HG03095 (cell line): ENCODE measurements at regions not wholly inside any gene's neighbourhood (a gene's known extent, or its start where the extent isn't known, plus 50 kb on each side); places are given as distances from the start of the nearest gene placed in this dataset.

Experiments
- ATAC-seq: cut with Tn5 transposase; IDR thresholded peaks from one replicate; pipeline ENCODE4 v1.9.1; 2021; ENCODE audit warnings: moderate library complexity; ENCODE audit not compliant: unreplicated experiment

DNA sequence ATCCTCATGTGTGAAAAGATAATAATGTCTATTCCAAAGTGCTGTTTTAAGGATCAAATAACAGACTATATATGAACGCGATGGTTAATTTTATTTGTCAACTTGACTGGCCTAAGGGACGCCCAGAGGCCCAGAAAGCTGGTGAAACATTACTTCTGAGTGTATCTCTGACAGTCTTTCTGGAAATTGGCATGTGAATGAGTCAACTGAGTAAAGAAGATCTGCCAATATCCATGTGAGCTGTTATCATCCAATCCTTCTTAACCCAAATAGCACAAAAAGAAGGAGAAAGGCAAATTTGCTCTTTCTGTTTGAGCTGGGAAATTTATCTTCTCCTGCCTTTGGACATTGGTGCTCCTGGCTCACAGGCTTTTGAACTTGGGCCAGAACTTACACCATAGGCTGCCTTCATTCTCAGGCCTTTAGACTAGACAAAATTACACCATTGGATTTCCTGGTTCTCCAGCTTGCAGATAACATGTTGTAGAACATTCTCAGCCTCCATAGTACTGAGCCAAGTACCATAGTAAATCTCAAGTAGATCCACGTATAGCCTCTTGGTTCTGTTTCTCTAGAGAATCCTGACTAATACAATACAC, 114.7 kb upstream of the DOCK10 start:
- ATAC-seq: no peak

DNA sequence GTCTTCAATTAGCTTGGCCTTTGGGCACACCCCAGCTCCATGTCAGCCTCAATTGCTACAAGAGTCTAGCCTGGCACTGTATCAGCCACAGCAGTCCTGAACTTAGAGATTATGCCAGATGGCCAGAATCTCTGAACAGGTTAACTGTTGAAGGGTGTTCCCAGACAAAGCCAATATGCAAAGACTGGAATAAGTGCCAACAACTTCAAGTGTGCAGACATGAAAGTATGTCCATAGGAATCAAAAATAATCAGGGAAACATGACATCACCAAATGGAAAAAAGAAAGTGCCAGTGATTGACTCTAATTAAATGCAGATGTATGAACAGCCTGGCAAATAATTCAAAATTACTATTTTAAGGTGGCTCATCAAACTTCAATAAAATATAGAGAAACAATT, 98.5 kb upstream of the DOCK10 start:
- ATAC-seq: no peak

DNA sequence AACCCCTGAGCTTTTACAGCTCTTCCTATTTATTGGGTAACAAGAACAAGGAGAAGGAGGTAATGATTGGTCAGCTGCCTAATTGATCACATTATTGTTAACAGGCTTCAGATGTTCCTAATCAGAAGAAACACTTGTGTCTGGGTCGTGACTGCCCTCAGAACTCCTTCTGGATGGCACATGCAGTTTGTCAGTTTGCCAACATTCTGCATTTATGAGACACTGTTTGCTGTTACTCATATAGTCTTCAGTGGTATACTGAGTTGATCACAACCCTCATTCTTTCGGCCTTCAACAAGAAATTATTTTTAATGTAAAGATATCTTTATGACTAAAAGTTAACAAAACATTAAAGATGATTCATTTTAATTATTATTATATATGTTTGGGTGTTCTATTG, 95.7 kb upstream of the DOCK10 start:
- no peak for ATAC-seq

DNA sequence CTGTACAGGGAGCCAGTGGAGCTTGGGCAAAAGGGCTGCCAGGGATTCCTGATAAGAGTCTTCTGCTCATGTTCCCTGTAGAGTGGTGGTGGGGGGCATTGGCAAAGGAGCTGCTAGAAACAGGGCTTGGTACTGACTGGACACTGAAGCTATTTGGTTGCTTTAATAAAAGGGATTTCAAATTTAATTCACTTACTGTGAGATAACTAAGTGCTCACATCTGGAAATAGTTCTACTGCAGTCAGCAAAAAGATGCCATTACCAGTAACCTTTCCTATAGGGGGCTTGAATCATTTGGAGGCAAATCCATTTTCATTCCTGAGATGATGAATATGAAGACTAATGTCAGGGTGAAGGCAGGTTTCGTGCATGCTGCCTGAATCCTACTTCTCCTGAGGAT, 94.3 kb upstream of the DOCK10 start:
- ATAC-seq: no peak

DNA sequence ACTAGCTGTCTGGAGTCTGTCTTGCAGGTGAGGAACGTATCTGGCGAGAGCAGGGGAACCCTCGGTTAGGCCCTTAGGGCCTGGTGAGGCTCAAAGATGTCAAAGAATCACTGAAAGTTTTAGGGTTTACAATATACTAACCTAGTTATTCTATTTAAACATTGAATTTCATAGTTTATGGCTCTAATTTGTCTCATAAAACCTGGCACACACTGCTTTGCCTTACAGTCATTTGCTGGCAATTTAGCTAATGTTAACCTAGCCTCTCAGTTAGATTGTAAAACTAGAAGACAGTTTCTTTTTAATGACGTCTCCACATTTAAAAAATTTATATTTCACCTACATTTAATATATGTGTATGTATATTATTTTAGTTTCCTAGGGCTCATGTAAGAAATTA, 89.6 kb upstream of the DOCK10 start:
- no peak for ATAC-seq

DNA sequence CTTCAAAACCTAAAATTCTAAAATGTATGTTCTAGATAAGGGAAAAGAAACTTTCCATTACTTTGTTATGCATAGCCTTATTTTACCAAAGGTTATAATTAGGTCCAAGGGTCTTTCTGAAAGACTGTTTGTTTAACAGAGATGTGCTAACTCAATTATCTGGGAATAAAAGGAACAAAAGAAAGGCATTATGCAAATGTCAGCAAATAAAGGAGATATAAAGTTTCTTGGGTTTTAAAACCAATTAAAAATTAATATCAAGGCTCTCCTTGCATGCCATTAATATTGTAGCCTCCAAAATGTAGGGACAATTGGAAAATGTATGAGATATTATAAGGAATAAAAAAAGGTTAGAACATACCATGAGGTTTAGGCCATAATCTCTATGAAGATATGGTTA, 87.8 kb upstream of the DOCK10 start:
- no peak for ATAC-seq

DNA sequence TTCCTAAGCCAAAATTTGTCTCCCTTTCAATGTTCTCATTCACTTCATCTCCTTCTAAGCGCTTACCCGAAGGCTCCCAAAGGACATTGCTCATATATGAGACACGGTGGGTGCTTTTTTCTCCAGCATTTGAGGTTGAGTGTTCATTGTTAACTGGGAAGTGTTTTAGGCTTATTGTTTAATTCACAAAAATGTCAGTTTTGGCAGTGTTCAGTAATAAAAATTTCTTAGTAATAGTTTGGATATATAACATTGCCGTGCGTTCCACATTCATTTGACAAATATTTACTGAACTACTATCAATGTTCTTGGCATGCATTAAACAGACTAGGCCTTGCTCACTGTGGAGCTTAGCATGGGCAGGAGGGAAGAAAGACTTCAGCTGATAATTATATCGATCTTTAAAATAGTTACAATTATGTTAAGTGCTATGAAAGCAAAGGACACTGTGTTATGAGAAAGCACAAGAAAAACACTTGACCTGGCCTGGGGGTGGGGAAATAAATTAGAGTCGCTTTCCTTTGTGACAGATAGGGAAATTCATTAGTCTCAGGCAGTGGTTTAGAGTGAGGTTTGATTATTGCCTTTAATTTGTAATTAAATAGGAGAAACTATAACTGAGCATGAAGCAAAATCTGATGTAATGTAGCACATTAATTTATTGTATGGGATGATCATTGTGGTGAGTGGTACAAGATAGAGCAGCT, 82.2 kb upstream of the DOCK10 start:
- ATAC-seq: no peak

DNA sequence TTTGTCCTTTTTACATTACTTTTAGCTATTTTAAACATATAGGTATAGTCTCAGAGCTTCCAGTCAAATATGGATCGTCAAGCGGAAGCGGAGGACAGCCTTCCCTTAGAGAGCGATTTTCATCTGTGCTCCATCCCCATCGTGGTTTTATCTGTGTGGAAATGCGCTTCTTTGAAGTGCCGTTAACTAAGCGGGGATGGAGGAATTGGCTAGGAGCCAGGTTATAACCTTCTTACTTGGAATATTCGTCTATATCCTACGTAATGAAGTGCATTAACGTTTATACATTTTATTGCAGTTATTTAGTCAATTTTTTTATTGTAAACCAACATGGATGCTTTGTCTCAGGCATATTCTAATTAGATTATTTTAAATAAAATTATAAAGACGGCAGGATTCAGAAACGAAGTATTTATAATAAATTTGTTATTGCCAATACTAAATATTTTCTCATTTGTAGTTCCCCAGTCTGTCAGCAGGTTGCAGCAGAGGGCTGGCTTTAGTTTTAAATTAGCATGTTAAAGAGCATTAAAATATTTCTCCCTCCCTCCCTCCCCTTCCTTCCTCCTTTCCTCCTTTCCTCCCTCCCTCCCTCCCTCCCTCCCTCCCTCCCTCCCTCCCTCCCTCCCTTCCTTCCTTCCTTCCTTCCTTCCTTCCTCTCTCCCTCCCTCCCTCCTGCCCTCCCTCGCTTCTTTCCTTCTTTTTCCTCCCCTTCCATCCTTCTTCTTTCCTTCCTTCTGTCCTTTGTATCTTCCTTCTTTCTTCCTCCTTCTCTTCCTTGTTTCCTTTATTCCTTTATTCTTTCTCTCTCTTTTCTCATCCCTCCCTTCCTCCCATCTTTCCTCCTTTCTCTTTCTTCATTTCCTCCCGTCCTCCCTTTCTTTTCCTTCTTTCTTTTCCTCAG, 80.6 kb upstream of the DOCK10 start:
- no peak for ATAC-seq

DNA sequence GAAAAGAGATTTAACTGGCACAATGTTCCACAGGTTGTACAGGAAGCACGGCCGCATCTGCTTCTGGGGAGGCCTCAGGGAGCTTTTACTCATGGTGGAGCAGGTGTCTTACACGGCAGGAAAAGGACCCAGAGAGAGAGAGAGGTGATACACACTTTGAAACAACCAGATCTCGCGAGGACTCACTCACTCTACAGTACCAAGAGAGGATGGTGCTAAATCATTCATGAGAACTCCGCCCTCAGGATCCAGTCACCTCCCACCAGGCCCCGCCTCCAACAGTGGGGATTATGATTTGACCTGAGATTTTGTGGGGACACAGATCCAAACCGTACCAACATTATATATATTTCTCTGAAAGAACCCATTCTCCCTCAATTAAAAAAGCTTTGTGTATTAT, 79.7 kb upstream of the DOCK10 start:
- no peak for ATAC-seq

DNA sequence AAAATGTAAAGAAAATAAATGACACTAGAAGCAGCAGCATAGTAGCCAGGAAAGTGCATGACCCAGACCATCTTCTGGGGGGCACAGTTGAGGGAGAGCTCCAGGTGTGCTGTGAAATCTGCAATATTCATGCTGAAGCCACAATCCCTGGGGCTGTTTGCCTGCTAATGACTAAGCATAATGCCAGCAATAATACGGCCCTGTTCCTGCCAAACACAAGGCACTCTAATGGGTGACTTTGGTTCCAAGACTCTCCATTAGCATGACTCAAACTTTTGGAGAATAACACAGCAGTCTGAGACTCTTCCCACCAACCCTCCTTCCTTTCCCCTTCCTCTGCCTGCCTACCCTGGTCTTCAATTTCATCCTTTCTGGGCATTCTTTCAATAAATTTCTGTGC, 77.9 kb upstream of the DOCK10 start:
- ATAC-seq: no peak

DNA sequence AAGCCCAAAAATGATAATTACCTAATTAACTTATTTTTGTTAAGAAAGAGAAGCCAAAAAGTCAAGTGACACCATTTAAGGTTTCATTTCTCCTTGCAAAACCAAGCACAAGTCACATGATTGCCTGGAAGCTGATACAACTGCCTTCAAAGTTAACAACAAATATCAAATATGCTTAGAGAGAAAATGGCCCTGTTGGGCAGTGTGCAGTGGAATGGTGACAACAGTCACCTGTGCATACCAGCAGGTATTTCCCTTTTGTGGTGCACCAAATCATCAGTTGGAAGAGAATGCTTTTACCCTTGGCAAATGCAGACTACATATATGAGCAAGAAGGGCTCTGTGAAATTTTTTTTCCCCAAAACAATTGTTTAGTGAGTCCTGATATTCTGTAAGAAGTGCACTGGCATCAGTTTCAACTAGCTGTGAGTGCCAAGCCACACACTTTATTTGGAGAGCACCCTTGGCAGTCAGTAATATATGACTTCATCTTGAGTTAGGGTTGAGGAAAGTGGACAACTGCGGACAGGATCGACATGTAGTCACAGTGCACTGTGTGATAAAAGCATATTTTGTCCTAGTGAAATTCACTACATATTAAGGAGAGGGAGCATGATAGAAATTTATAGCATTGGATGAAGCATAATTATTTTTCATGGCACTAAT, 74.9 kb upstream of the DOCK10 start:
- ATAC-seq: no peak

DNA sequence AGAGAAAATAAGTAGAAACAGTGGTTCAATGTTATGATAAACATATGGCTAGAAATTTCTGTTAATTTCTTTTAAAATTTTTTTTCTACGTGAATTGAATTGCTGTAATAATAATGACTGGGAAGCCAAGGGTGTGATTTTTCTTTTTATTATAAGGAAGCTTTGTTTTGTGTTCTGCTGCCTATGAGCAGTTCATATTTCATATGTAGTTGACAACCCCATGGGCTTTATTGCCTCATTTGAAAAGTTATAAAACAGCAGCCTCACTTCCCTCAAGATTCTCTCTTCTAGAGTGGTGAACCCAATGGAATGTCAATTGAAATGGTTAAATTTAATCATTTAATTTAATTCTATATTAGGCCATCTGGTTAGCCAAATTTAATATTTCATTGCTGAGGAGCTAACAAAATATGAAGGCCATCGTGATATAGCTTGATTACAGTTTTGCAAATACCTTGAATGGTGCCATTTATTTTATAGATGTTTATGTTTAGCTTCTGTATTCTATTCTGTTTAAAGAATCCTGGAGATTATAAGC, 72.6 kb upstream of the DOCK10 start:
- no peak for ATAC-seq

DNA sequence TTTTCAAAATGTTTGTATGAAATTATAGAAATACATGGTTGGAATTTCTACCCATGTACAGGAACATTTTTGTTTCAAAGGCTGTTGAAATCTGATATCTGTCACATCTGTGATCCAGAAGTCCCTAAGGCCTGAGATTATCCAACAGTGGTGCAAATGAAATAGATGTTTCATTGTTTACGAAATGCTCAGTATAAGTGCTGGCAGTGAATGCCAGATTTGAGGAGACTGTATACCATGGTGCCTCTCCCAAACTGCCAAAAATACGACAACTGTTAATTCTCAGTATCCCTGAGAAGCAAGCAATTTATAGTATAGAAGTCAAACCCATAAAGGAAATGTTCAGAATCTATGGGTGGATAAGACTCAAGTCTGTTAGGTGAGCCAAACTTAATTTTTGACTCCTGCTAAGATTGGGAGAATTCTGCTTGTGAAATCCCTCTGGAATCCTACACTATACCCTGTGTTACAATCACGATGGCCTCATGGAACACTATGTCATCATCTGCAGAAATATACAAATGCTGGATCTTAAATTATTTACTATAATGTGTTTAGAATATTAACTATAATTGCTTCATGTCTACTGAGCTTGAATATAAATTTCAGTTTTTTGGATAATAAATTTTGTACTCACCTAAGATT, 71.2 kb upstream of the DOCK10 start:
- ATAC-seq: peak; percentile 6

DNA sequence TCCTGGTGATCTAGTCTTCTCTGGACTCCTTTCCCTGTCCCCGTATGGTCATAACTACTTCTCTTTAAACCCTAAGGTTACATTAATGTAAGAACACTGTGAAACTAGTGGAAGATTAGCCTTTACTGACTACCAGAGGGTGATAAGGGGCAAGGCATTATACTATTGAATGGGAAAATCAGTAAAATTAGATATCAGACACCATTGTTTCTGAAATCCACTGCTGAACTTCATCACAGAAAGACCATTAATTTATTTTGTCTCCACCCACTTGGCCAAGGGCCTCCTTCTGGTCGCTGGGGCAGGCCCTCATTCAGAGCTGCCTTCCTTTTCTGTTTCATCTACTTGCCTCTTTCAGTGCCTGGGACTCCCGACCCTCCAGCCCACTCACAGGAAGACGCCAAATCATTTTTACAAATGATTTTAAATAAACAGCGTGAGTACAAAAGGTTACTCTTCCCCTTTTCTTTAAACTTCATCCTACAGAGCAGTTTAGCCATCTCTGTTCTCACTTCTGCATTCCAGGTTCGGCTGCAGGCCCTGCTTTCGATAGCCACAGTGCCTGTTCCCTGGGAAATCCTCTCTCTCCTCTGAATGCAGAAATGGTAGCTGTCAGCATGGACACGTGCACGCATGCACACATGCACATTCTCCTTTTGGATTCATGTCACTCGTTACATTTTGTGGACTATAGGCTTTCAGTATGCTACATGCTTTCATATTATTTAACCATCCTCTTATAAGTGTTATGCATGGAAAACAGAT, 70.3 kb upstream of the DOCK10 start:
- ATAC-seq: peak; percentile 58

DNA sequence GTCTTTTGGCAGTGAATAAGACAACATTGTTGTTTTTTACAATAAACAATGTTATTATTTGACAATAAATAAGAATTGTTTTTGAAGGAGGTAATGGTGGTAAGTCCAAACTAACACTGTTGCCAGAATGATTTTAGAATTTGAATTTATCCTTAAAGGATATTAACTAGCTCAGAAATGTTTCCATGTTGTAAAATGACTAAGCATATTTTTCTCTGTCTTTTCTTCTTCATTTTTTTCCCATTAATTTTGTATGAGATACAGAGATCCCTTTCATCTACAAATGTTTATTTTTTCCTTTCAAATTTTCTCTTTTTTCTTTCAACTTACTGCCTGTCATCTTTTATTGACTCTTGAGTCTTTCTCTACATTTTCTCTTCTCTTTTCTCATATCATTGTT, 66.5 kb upstream of the DOCK10 start:
- no peak for ATAC-seq

DNA sequence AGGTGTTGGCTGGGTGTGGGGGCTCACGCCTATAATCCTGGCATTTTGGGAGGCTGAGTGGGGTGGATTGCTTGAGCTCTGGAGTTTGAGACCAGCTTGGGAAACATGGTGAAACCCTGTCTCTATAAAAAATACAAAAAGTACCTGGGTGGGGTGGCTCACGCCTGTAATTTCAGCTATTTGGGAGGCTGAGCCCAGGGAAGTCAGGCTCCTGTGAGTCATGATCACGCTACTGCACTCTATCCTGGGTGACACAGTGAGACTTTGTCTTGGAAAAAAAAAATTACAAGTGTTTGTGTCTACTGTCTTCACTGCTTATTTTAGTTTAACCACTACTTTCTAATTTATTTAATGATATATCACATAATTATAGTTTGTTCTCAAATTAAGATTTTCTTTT, 62.7 kb upstream of the DOCK10 start:
- no peak for ATAC-seq

DNA sequence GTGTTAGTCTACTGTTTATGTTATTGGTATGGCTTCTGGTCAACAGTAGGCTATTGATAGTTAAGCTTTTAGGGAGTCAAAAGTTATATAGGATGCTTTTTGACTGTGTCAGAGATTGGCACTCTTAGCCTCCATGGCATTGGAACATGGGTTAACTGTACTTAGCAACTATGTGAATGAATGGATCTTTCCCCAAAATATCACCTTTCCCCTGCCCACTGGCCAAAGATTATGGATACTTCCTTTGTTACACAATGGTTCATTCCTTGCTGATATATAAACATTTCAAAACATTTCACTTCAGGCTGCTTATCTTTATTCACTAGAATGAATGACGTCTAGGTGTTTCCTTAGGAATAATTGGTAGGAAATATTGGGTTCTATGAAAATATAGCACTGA, 62.1 kb upstream of the DOCK10 start:
- no peak for ATAC-seq

DNA sequence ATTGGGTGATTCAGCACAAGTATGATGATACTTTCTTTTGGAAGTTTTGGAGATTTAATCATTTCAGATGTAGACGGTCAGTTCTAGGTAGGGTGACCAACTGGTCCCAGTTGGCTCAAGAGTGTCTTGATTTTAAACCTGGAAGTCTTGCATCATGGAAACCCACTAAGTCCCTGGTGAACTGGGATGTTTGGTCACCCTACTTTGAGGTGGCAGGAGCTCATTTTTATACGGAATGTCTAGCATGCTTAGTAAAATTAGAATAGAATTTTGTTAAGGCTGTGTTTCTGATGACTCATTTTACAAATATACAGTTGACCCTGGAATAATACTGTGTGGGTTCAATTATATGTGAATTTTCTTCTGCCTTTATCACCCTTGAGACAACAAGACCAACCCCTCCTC, 61.5 kb upstream of the DOCK10 start:
- no peak for ATAC-seq

DNA sequence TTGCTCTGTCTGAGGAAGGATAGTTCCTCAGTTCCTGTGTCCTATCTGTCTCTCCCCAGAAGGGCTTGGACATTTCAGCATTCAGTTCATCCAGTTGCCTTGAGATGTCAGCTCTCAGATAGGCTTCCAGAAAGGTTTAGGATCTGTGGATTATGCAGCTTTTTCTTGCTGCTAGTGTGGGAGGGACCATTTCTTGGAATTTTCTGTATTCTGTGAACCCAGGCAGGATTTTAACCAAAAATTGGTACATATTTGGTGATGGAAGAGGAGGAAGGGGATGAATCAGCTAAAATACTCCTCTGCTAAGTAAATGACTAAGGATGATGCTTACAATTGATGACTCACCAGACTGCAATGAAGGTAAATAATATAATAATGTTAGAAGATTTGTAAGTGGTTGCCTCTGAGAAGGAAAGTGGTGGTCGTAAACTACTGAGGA, 58.6 kb upstream of the DOCK10 start:
- ATAC-seq: no peak

DNA sequence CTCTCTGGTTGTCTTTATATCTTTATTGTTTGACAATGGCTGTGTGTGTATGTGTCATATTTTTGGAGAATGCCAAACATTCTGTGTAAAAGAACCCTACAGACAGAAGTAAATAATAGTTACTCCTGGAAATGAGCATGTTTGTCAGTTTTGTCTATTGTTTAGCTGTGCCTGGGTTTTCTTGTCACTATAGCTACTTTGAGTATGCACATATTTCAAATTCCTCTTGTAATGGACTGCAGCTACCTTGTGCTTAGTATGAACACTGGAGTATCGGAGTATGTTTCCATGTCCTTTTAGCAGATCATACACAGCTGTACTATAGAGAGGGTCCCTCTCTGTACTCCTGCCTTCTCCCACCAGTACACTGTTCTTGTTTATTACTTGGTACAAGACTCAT, 58.0 kb upstream of the DOCK10 start:
- no peak for ATAC-seq
